ENCODE measurements at regions not wholly inside any gene's neighbourhood (a gene's known extent, or its start where the extent isn't known, plus 50 kb on each side); places are given as distances from the start of the nearest gene placed in this dataset.

- peaks cover 10% of the 10 kb centered on the region for H3K9me3 ChIP-seq (ENCODE audit: control insufficient read depth, low read length)
- Mint-ChIP-seq H3K27me3 (ENCODE audit: insufficient read depth) (no peaks in the 10 kb centered on the region), H3K4me1 (no peaks in the 10 kb centered on the region), H3K27ac (no peak overlapping the region), H3K36me3 (ENCODE audit: low read depth) (no peaks in the 10 kb centered on the region), H3K4me3 (no peak overlapping the region), H3K9me3 (peaks cover 8% of the 10 kb centered on the region)
- 75 to 97% methylated on average over 1 to 3 of the region's 5 CpGs for WGBS, 2 experiments (ENCODE audit: insufficient coverage in 1 of 2, insufficient read length in 1 of 2)
- no peak overlapping the region for H3K9ac ChIP-seq (ENCODE audit: extremely low read depth, low read length, poor library complexity, severe bottlenecking)
- no peaks in the 10 kb centered on the region for H3K4me1 ChIP-seq (ENCODE audit: control insufficient read depth, insufficient read depth, low read length)
- no peak for DNase-seq
- no peaks in the 10 kb centered on the region for H3K27me3 ChIP-seq (ENCODE audit: control insufficient read depth, insufficient read depth, low read length, poor library complexity, severe bottlenecking)
- no peaks in the 10 kb centered on the region for H3K36me3 ChIP-seq (ENCODE audit: control insufficient read depth, insufficient read depth, low read length)
- no peak overlapping the region for H3K27ac ChIP-seq (ENCODE audit: low read depth, low read length)
- no peak for TF ChIP-seq CTCF (conservative IDR thresholded peaks at IDR 0.05)
- no peak overlapping the region for H3K4me3 ChIP-seq (ENCODE audit: low read length)
These were observed 94.2 kb upstream of the NDUFV2 start for GRCh38 chr18:9008200-9008708.

GRCh38 chr18:9008709-9009635 is 93.5 kb upstream of the NDUFV2 start:
- Mint-ChIP-seq H3K27ac (no peak overlapping the region), H3K36me3 (ENCODE audit: low read depth) (no peaks in the 10 kb centered on the region), H3K4me3 (no peak overlapping the region), H3K4me1 (no peaks in the 10 kb centered on the region), H3K9me3 (peaks cover 4% of the 10 kb centered on the region), H3K27me3 (ENCODE audit: insufficient read depth) (no peaks in the 10 kb centered on the region)
- Histone ChIP-seq H3K4me1 (ENCODE audit: control insufficient read depth, insufficient read depth, low read length) (no peaks in the 10 kb centered on the region), H3K27me3 (ENCODE audit: control insufficient read depth, insufficient read depth, low read length, poor library complexity, severe bottlenecking) (no peaks in the 10 kb centered on the region), H3K27ac (ENCODE audit: low read depth, low read length) (no peak overlapping the region), H3K4me3 (ENCODE audit: low read length) (no peak overlapping the region), H3K9ac (ENCODE audit: extremely low read depth, low read length, poor library complexity, severe bottlenecking) (no peak overlapping the region), H3K36me3 (ENCODE audit: control insufficient read depth, insufficient read depth, low read length) (no peaks in the 10 kb centered on the region), H3K9me3 (ENCODE audit: control insufficient read depth, low read length) (peaks cover 3% of the 10 kb centered on the region)
- 90 to 91% methylated on average over 10 to 19 of the region's 19 CpGs for WGBS, 2 experiments (ENCODE audit: insufficient coverage in 1 of 2, insufficient read length in 1 of 2)
- DNase-seq = no peak
- no peak for TF ChIP-seq CTCF (conservative IDR thresholded peaks at IDR 0.05)

- no peak overlapping the region for H3K4me3 ChIP-seq (ENCODE audit: low read length)
- no peak overlapping the region for H3K27ac ChIP-seq (ENCODE audit: low read depth, low read length)
- H3K27me3 ChIP-seq (ENCODE audit: control insufficient read depth, insufficient read depth, low read length, poor library complexity, severe bottlenecking) = no peaks in the 10 kb centered on the region
- H3K27me3 Mint-ChIP-seq (ENCODE audit: insufficient read depth) = no peaks in the 10 kb centered on the region
- no peak overlapping the region for H3K4me3 Mint-ChIP-seq
- H3K9me3 ChIP-seq (ENCODE audit: control insufficient read depth, low read length) = no peaks in the 10 kb centered on the region
- DNase-seq = no peak
- no peaks in the 10 kb centered on the region for H3K36me3 ChIP-seq (ENCODE audit: control insufficient read depth, insufficient read depth, low read length)
- H3K4me1 ChIP-seq (ENCODE audit: control insufficient read depth, insufficient read depth, low read length) = no peaks in the 10 kb centered on the region
- no peaks in the 10 kb centered on the region for H3K4me1 Mint-ChIP-seq
- H3K27ac Mint-ChIP-seq = no peak overlapping the region
- H3K9me3 Mint-ChIP-seq = peaks cover 4% of the 10 kb centered on the region
- no peaks in the 10 kb centered on the region for H3K36me3 Mint-ChIP-seq (ENCODE audit: low read depth)
- no peak overlapping the region for H3K9ac ChIP-seq (ENCODE audit: extremely low read depth, low read length, poor library complexity, severe bottlenecking)
- TF ChIP-seq CTCF (conservative IDR thresholded peaks at IDR 0.05) = no peak
- 93 to 94% methylated on average over 7 of the region's 7 CpGs for WGBS, 2 experiments (ENCODE audit: insufficient coverage in 1 of 2, insufficient read length in 1 of 2)
These were observed 92.6 kb upstream of the NDUFV2 start for GRCh38 chr18:9009703-9010488.

Measured in endodermal cell (in vitro differentiated cells).